Thyroid gland (tissue), 4 donors: ENCODE measurements at regions not wholly inside any gene's neighbourhood (a gene's known extent, or its start where the extent isn't known, plus 50 kb on each side); places are given as distances from the start of the nearest gene placed in this dataset.

Source experiments
- DNase-seq, 2 donors: peaks; one replicate each; pipeline ENCODE4 v3.0.0-alpha.2; 2019
- H3K27ac ChIP-seq, 3 donors: fragments of 200-600 bp; sonication (generic); 1 replicate in 2 of 3; 2 replicates in 1 of 3; pipeline ENCODE4 v1.5.1; 2016 to 2019; ENCODE audit warnings: mild to moderate bottlenecking in 1 of 3, moderate library complexity in 1 of 3
- H3K27me3 ChIP-seq: fragments of 200-600 bp; sonication (generic); one replicate; pipeline ENCODE4 v1.5.1; 2019
- H3K36me3 ChIP-seq, 2 donors: fragments of 200-600 bp; sonication (generic); one replicate each; pipeline ENCODE4 v1.5.1; 2016 to 2019
- H3K4me1 ChIP-seq, 2 donors: fragments of 200-600 bp; sonication (generic); one replicate each; pipeline ENCODE4 v1.5.1; 2017 to 2019
- H3K4me3 ChIP-seq, 3 donors: fragments of 200-600 bp; sonication (generic); replicated peaks in 1 of 3; 1 replicate in 2 of 3; 2 replicates in 1 of 3; pipeline ENCODE4 v1.5.1; 2016; ENCODE audit warnings: mild to moderate bottlenecking in 1 of 3
- H3K9me3 ChIP-seq: fragments of 200-600 bp; sonication (generic); one replicate; pipeline ENCODE4 v1.5.1; 2017
- POLR2A ChIP-seq, 2 donors: fragments of 450-650 bp; IDR thresholded peaks; one replicate each; pipeline ENCODE4 v1.6.1; 2017; ENCODE audit warnings: antibody characterized with exemption in 2 of 2, mild to moderate bottlenecking in 2 of 2, moderate library complexity in 1 of 2
- WGBS, 2 donors: methylation state at CpG; one replicate each; pipeline ENCODE4 v1.1.5; 2017; 5-methylcytosine and 5-hydroxymethylcytosine counted together
- intact Hi-C: fragments of 100-400 bp; cut with DNase I; formaldehyde crosslinking; loops from one replicate; pipeline ENCODE4 v1.15.1; 2023
- TF ChIP-seq, protein P1 (sequence below), 6 experiments: fragments of 200-600 bp in 3 of 6; fragments of 450-650 bp in 3 of 6; sonication (generic) in 3 of 6; IDR thresholded peaks; one replicate each; pipeline ENCODE4 v1.5.1; 2016 to 2019; ENCODE audit warnings: antibody characterized with exemption in 6 of 6, mild to moderate bottlenecking in 2 of 6, inconsistent platforms in 1 of 6, moderate library complexity in 1 of 6

- H3K27me3 ChIP-seq: no peaks in the 10 kb centered on the region
- H3K27ac ChIP-seq: no peak overlapping the region
- TF ChIP-seq, protein P1, sequence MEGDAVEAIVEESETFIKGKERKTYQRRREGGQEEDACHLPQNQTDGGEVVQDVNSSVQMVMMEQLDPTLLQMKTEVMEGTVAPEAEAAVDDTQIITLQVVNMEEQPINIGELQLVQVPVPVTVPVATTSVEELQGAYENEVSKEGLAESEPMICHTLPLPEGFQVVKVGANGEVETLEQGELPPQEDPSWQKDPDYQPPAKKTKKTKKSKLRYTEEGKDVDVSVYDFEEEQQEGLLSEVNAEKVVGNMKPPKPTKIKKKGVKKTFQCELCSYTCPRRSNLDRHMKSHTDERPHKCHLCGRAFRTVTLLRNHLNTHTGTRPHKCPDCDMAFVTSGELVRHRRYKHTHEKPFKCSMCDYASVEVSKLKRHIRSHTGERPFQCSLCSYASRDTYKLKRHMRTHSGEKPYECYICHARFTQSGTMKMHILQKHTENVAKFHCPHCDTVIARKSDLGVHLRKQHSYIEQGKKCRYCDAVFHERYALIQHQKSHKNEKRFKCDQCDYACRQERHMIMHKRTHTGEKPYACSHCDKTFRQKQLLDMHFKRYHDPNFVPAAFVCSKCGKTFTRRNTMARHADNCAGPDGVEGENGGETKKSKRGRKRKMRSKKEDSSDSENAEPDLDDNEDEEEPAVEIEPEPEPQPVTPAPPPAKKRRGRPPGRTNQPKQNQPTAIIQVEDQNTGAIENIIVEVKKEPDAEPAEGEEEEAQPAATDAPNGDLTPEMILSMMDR (IDR thresholded peaks at IDR 0.05): no peak
- no peak for TF ChIP-seq POLR2A (IDR thresholded peaks at IDR 0.05)
- no peak overlapping the region for H3K4me3 ChIP-seq
- WGBS, 2 donors: 63 to 65% methylated on average over 4 of the region's 4 CpGs
- H3K36me3 ChIP-seq: no peaks in the 10 kb centered on the region
- DNase-seq: no peak
- H3K4me1 ChIP-seq: no peaks in the 10 kb centered on the region
- H3K9me3 ChIP-seq: no peaks in the 10 kb centered on the region
- intact Hi-C loops: no loop called here
Measured at GRCh38 chr20:54860716-54861115, 385.3 kb downstream of the DOK5 start.

DNA sequence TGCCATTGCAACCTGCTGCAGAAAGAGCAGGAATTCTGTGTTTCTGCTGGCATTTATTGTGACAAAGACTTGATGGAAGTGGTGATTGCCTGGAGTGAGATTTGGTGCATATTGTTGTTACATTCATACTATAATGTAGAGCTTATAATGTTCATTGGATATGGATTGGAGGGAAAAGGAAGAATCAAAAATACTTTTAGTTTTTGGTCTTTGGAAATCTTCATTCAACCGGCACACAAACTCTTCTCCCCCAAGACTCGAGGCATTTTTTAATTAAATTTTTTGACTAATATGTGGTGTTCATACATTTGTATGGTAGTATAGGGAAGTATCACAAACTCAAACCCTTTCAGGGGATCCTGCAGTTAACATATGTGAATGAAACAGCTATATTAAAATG lies 380.8 kb downstream of the DOK5 start:
- Histone ChIP-seq H3K27ac (no peak overlapping the region), H3K9me3 (no peaks in the 10 kb centered on the region), H3K4me1 (no peaks in the 10 kb centered on the region), H3K4me3 (no peak overlapping the region), H3K36me3 (no peaks in the 10 kb centered on the region), H3K27me3 (no peaks in the 10 kb centered on the region)
- TF ChIP-seq, protein P1 (IDR thresholded peaks at IDR 0.05): no peak
- no peak for DNase-seq
- intact Hi-C loops: no loop called here
- 92 to 94% methylated on average over 2 of the region's 2 CpGs for WGBS, 2 donors

- no peak for DNase-seq
- H3K27me3 ChIP-seq: no peaks in the 10 kb centered on the region
- no peak for TF ChIP-seq POLR2A (IDR thresholded peaks at IDR 0.05)
- TF ChIP-seq, protein P1 (IDR thresholded peaks at IDR 0.05): no peak
- no peak overlapping the region for H3K27ac ChIP-seq
- no peaks in the 10 kb centered on the region for H3K36me3 ChIP-seq
- 69 to 74% methylated on average over 3 of the region's 3 CpGs for WGBS, 2 donors
- H3K4me3 ChIP-seq: no peak overlapping the region
- H3K9me3 ChIP-seq: no peaks in the 10 kb centered on the region
- intact Hi-C loops: no loop called here
- no peaks in the 10 kb centered on the region for H3K4me1 ChIP-seq
Measured at GRCh38 chr20:54849741-54850140, 374.3 kb downstream of the DOK5 start.

- 84 to 85% methylated on average over 2 of the region's 2 CpGs for WGBS, 2 donors
- no peak overlapping the region for H3K27ac ChIP-seq
- no peaks in the 10 kb centered on the region for H3K9me3 ChIP-seq
- DNase-seq: no peak
- no peaks in the 10 kb centered on the region for H3K27me3 ChIP-seq
- no peaks in the 10 kb centered on the region for H3K36me3 ChIP-seq
- H3K4me3 ChIP-seq: no peak overlapping the region
- no peaks in the 10 kb centered on the region for H3K4me1 ChIP-seq
- intact Hi-C loops: no loop called here
- TF ChIP-seq POLR2A (IDR thresholded peaks at IDR 0.05): no peak
- TF ChIP-seq, protein P1 (IDR thresholded peaks at IDR 0.05): no peak
Measured at GRCh38 chr20:54848984-54849538, 373.7 kb downstream of the DOK5 start.

DNA sequence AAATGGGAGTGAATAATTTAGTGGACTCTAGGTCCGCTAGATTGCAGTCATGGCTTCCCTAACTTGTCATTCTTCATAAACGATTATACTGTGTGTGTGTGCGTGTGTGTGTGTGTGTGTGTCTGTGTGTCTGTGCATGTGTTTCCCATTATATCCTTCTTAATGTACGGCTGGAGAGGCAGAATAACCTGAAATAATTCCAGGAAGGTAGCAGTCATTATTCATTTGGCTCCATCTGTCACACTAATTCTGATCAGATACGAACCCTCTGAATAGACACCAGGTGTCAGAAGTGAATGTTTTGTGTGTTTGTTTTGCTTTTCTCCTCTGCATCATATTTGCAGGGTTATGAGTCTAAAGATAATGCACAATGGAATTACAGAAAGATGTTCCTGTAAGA lies 372.9 kb downstream of the DOK5 start:
- H3K4me3 ChIP-seq: no peak overlapping the region
- H3K9me3 ChIP-seq: no peaks in the 10 kb centered on the region
- H3K27me3 ChIP-seq: no peaks in the 10 kb centered on the region
- DNase-seq: no peak
- 68 to 69% methylated on average over 5 of the region's 5 CpGs for WGBS, 2 donors
- H3K27ac ChIP-seq: no peak overlapping the region
- H3K36me3 ChIP-seq: no peaks in the 10 kb centered on the region
- TF ChIP-seq POLR2A (IDR thresholded peaks at IDR 0.05): no peak
- no peaks in the 10 kb centered on the region for H3K4me1 ChIP-seq
- intact Hi-C loops: no loop called here

DNA sequence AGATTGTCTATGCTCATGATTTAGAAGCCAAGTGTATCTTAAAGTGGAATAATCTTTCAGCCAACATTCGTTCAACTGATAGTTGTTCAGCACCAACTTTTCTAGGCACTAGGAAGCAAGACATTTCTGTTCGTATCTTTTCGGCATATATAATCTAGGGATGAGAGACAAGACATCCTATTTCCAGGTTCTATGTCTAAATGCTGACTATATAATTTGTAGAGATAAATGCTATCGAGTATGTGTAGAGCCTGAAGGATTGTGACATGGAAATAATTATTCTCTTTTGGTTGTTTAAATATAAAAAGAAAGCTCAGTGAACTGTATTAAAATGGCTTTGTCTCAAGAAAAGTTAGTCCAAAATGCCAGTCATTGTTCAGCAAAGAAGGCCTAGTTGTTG lies 371.6 kb downstream of the DOK5 start:
- WGBS, 2 donors: 91 to 93% methylated on average over 4 of the region's 4 CpGs
- TF ChIP-seq, protein P1 (IDR thresholded peaks at IDR 0.05): no peak
- no peak for TF ChIP-seq POLR2A (IDR thresholded peaks at IDR 0.05)
- intact Hi-C loops: no loop called here
- Histone ChIP-seq H3K27ac (no peak overlapping the region), H3K9me3 (no peaks in the 10 kb centered on the region), H3K36me3 (no peaks in the 10 kb centered on the region), H3K4me3 (no peak overlapping the region), H3K27me3 (no peaks in the 10 kb centered on the region), H3K4me1 (no peaks in the 10 kb centered on the region)
- no peak for DNase-seq
